ENCODE measurements at regions not wholly inside any gene's neighbourhood (a gene's known extent, or its start where the extent isn't known, plus 50 kb on each side); places are given as distances from the start of the nearest gene placed in this dataset.

DNA sequence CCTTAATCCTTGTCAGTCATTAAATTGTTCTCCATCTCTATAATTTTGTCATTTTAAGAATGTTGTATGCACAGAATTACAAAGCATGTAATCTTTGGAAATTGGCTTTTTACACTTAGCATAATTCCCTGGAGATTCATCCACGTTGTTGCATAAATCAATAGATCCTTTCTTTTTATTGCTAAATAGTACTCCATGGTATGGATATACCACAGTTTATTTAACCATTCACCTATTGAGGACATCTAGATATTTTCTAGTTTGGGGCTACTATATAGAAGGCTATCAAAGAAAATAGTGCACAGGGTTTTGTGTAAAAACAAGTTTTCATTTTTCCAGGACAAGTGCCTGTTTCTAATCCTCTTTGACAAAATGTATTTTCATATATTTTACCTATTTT lies 523.6 kb upstream of the KLF12 start:
- H4K20me1 ChIP-seq (ENCODE audit: insufficient read depth, low read length) = no peaks in the 10 kb centered on the region
- DNase-seq = no peak
- no peak overlapping the region for H3K27ac Mint-ChIP-seq
- H3K4me3 Mint-ChIP-seq = no peak overlapping the region
- no peak overlapping the region for H3K4me2 ChIP-seq (replicated peaks; ENCODE audit: extremely low read depth, low read length, poor library complexity, severe bottlenecking)
- no peak overlapping the region for H3K9ac ChIP-seq (ENCODE audit: insufficient read depth, low read length, poor library complexity, severe bottlenecking)
- no peak overlapping the region for H3K27ac ChIP-seq (ENCODE audit: low read depth in 1 of 2, low read length in 2 of 2)
- H3K36me3 ChIP-seq (replicated peaks in 1 of 2; ENCODE audit: control insufficient read depth in 1 of 2, insufficient read depth in 2 of 2, low read length in 2 of 2) = no peaks in the 10 kb centered on the region
- H3K4me3 ChIP-seq (replicated peaks in 1 of 3; ENCODE audit: low read depth in 2 of 3, low read length in 3 of 3) = no peak overlapping the region
- intact Hi-C loops (cut with micrococcal nuclease) = no loop called here
- H3K9me3 ChIP-seq (replicated peaks in 1 of 2; ENCODE audit: control insufficient read depth in 1 of 2, insufficient read depth in 1 of 2, low read length in 2 of 2) = peaks cover 8% of the 10 kb centered on the region in 2 donors
- H3K79me2 ChIP-seq (ENCODE audit: insufficient read depth, low read length) = no peaks in the 10 kb centered on the region
- no peaks in the 10 kb centered on the region for H3K27me3 ChIP-seq (ENCODE audit: control insufficient read depth in 2 of 2, insufficient read depth in 2 of 2, low read length in 2 of 2)
- H3K9me3 Mint-ChIP-seq = peaks cover 0 to 15% (median 7%) of the 10 kb centered on the region in 7 donors
- no CpG with 5 or more reads among the region's 1 CpG for WGBS (ENCODE audit: insufficient coverage)
- no peak overlapping the region for H2AFZ ChIP-seq (ENCODE audit: insufficient read depth, low read depth, low read length, poor library complexity, severe bottlenecking)
- no peaks in the 10 kb centered on the region for H3K36me3 Mint-ChIP-seq
- no peaks in the 10 kb centered on the region for H3K4me1 Mint-ChIP-seq
- TF ChIP-seq, protein P1, sequence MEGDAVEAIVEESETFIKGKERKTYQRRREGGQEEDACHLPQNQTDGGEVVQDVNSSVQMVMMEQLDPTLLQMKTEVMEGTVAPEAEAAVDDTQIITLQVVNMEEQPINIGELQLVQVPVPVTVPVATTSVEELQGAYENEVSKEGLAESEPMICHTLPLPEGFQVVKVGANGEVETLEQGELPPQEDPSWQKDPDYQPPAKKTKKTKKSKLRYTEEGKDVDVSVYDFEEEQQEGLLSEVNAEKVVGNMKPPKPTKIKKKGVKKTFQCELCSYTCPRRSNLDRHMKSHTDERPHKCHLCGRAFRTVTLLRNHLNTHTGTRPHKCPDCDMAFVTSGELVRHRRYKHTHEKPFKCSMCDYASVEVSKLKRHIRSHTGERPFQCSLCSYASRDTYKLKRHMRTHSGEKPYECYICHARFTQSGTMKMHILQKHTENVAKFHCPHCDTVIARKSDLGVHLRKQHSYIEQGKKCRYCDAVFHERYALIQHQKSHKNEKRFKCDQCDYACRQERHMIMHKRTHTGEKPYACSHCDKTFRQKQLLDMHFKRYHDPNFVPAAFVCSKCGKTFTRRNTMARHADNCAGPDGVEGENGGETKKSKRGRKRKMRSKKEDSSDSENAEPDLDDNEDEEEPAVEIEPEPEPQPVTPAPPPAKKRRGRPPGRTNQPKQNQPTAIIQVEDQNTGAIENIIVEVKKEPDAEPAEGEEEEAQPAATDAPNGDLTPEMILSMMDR (IDR thresholded peaks at IDR 0.05) = no peak
- no peaks in the 10 kb centered on the region for H3K4me1 ChIP-seq (ENCODE audit: control insufficient read depth in 1 of 2, insufficient read depth in 2 of 2, low read length in 2 of 2)
- no peaks in the 10 kb centered on the region for H3K27me3 Mint-ChIP-seq (ENCODE audit: low read depth in 3 of 3)

DNA sequence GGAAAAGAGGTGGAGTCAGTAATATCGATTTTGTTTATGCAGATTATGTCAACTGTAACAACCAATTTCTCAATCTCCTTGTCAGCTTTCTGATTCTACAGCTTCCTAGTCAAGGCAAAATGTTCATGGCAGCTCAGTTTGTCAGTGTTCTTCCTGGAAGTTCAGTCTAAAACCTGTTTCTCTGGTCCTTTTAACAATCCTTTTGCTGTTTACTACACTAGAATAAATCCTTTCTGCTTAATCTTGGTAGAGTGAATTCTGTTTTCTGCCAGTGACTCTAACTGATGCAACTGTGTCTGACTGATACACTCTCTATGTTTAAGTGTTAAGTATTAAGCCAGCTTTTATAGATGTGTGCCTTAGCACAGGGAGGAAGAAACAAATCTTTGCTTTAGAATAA lies 516.9 kb upstream of the KLF12 start:
- peaks cover 0 to 6% of the 10 kb centered on the region in 2 donors for H3K9me3 ChIP-seq (replicated peaks in 1 of 2; ENCODE audit: control insufficient read depth in 1 of 2, insufficient read depth in 1 of 2, low read length in 2 of 2)
- H2AFZ ChIP-seq (ENCODE audit: insufficient read depth, low read depth, low read length, poor library complexity, severe bottlenecking) = no peak overlapping the region
- H3K36me3 ChIP-seq (replicated peaks in 1 of 2; ENCODE audit: control insufficient read depth in 1 of 2, insufficient read depth in 2 of 2, low read length in 2 of 2) = no peaks in the 10 kb centered on the region
- no peak overlapping the region for H3K9ac ChIP-seq (ENCODE audit: insufficient read depth, low read length, poor library complexity, severe bottlenecking)
- H3K4me3 ChIP-seq (replicated peaks in 1 of 3; ENCODE audit: low read depth in 2 of 3, low read length in 3 of 3) = no peak overlapping the region
- no peaks in the 10 kb centered on the region for H4K20me1 ChIP-seq (ENCODE audit: insufficient read depth, low read length)
- H3K4me3 Mint-ChIP-seq = no peak overlapping the region
- H3K27ac Mint-ChIP-seq = no peak overlapping the region
- no peak for DNase-seq
- intact Hi-C loops (cut with micrococcal nuclease) = no loop called here
- WGBS (ENCODE audit: insufficient coverage) = no CpG with 5 or more reads among the region's 1 CpG
- no peaks in the 10 kb centered on the region for H3K4me1 ChIP-seq (ENCODE audit: control insufficient read depth in 1 of 2, insufficient read depth in 2 of 2, low read length in 2 of 2)
- no peaks in the 10 kb centered on the region for H3K36me3 Mint-ChIP-seq
- no peaks in the 10 kb centered on the region for H3K79me2 ChIP-seq (ENCODE audit: insufficient read depth, low read length)
- H3K9me3 Mint-ChIP-seq = peaks cover 0 to 4% (median 0%) of the 10 kb centered on the region in 7 donors
- no peaks in the 10 kb centered on the region for H3K27me3 ChIP-seq (ENCODE audit: control insufficient read depth in 2 of 2, insufficient read depth in 2 of 2, low read length in 2 of 2)
- no peak overlapping the region for H3K4me2 ChIP-seq (replicated peaks; ENCODE audit: extremely low read depth, low read length, poor library complexity, severe bottlenecking)
- TF ChIP-seq, protein P1 (IDR thresholded peaks at IDR 0.05) = no peak
- no peak overlapping the region for H3K27ac ChIP-seq (ENCODE audit: low read depth in 1 of 2, low read length in 2 of 2)
- H3K4me1 Mint-ChIP-seq = no peaks in the 10 kb centered on the region
- no peaks in the 10 kb centered on the region for H3K27me3 Mint-ChIP-seq (ENCODE audit: low read depth in 3 of 3)

Data from CD14-positive monocyte (primary cell).